GM12878 (cell line): ENCODE measurements at regions not wholly inside any gene's neighbourhood (a gene's known extent, or its start where the extent isn't known, plus 50 kb on each side); places are given as distances from the start of the nearest gene placed in this dataset.

Source experiments
- CREB1 ChIP-seq: IDR thresholded peaks from 2 replicates; pipeline ENCODE4 v1.6.1; 2012; ENCODE audit warnings: low read depth, mild to moderate bottlenecking, inconsistent platforms
- EZH2 ChIP-seq: IDR thresholded peaks from 2 replicates; pipeline ENCODE4 v1.6.1; 2012; ENCODE audit warnings: low read depth, mild to moderate bottlenecking, control low read depth, inconsistent platforms, low read length, borderline replicate concordance; ENCODE audit not compliant: control insufficient read depth
- JUNB ChIP-seq: IDR thresholded peaks from 2 replicates; pipeline ENCODE4 v1.6.1; 2016; ENCODE audit warnings: antibody characterized with exemption, mild to moderate bottlenecking
- KDM1A ChIP-seq: fragments of 200-600 bp; sonication (generic); IDR thresholded peaks from 2 replicates; pipeline ENCODE4 v1.6.1; 2016; ENCODE audit warnings: borderline replicate concordance
- PKNOX1 ChIP-seq: fragments of 450-650 bp; IDR thresholded peaks from 2 replicates; pipeline ENCODE4 v1.6.1; 2016; ENCODE audit warnings: mild to moderate bottlenecking
- RBBP5 ChIP-seq: fragments of 200-600 bp; sonication (generic); conservative IDR thresholded peaks from 2 replicates; pipeline ENCODE4 v1.6.1; 2016
- RELA ChIP-seq: fragments of 450-650 bp; IDR thresholded peaks from 2 replicates; pipeline ENCODE4 v1.8.0; 2014; ENCODE audit warnings: borderline replicate concordance; ENCODE audit not compliant: partially characterized antibody
- SMARCA5 ChIP-seq: fragments of 450-650 bp; IDR thresholded peaks from 2 replicates; pipeline ENCODE4 v1.6.1; 2017; ENCODE audit warnings: mild to moderate bottlenecking
- TAF1 ChIP-seq: IDR thresholded peaks from 2 replicates; pipeline ENCODE4 v1.6.1; 2011; ENCODE audit warnings: mild to moderate bottlenecking, low read depth, low read length, borderline replicate concordance
- TCF7 ChIP-seq: IDR thresholded peaks from 2 replicates; pipeline ENCODE4 v1.6.1; 2014; ENCODE audit warnings: antibody characterized with exemption, borderline replicate concordance
- YBX1 ChIP-seq: fragments of 450-650 bp; IDR thresholded peaks from 2 replicates; pipeline ENCODE4 v1.6.1; 2016; ENCODE audit warnings: antibody characterized with exemption
- ZNF274 ChIP-seq: IDR thresholded peaks from one replicate; pipeline ENCODE4 v1.8.0; 2011; ENCODE audit not compliant: insufficient read length, insufficient read depth
- TF ChIP-seq, protein P1 (sequence below), 3 experiments: IDR thresholded peaks in 2 of 3; conservative IDR thresholded peaks in 1 of 3; 2 replicates each; pipeline ENCODE4 v1.5.1; 2011; ENCODE audit warnings: low read depth in 3 of 3, low read length in 3 of 3, mild to moderate bottlenecking in 3 of 3, control low read depth in 2 of 3, moderate library complexity in 2 of 3, inconsistent platforms in 1 of 3, mixed read lengths in 1 of 3; ENCODE audit not compliant: control insufficient read depth in 2 of 3, insufficient read depth in 1 of 3; ENCODE audit errors: extremely low read depth in 1 of 3
- TF ChIP-seq, protein P2 (sequence below): IDR thresholded peaks from 2 replicates; pipeline ENCODE4 v1.6.1; 2011; ENCODE audit warnings: borderline replicate concordance, low read depth, mild to moderate bottlenecking, moderate library complexity, low read length; ENCODE audit not compliant: insufficient read depth, poor library complexity, severe bottlenecking

DNA sequence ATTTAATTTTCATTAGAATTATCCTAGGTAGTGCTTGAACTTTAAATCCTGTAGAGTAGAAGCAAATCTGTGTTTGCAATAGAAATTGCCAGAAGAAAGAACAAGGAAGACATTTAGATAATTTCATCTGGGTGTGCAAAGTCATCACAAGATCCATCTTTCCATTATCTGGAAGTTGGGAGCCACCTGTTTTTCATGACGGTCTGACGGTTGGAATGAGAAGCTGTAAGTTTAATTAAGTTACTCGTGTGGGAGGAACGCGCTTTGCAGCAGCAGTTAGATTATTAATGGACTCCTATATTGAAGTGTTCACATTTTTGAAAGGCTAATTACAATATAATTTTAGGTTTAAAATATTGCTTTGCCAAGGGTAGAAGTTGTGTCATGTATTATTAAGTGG is 69.9 kb upstream of the PARD3B start:
- TF ChIP-seq, protein P1, sequence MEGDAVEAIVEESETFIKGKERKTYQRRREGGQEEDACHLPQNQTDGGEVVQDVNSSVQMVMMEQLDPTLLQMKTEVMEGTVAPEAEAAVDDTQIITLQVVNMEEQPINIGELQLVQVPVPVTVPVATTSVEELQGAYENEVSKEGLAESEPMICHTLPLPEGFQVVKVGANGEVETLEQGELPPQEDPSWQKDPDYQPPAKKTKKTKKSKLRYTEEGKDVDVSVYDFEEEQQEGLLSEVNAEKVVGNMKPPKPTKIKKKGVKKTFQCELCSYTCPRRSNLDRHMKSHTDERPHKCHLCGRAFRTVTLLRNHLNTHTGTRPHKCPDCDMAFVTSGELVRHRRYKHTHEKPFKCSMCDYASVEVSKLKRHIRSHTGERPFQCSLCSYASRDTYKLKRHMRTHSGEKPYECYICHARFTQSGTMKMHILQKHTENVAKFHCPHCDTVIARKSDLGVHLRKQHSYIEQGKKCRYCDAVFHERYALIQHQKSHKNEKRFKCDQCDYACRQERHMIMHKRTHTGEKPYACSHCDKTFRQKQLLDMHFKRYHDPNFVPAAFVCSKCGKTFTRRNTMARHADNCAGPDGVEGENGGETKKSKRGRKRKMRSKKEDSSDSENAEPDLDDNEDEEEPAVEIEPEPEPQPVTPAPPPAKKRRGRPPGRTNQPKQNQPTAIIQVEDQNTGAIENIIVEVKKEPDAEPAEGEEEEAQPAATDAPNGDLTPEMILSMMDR (IDR thresholded peaks at IDR 0.05 in 2 of 3, conservative IDR thresholded peaks at IDR 0.05 in 1 of 3; ENCODE audit: control insufficient read depth in 2 of 3, extremely low read depth in 1 of 3, insufficient read depth in 1 of 3, low read depth in 3 of 3, low read length in 3 of 3): no peak
- TF ChIP-seq SMARCA5: no peak
- no peak for TF ChIP-seq TAF1
- no peak for TF ChIP-seq TCF7
- no peak for TF ChIP-seq RELA
- TF ChIP-seq ZNF274: no peak
- no peak for TF ChIP-seq RBBP5
- TF ChIP-seq CREB1: no peak
- TF ChIP-seq YBX1: no peak
- no peak for TF ChIP-seq KDM1A
- no peak for TF ChIP-seq PKNOX1
- TF ChIP-seq, protein P2, sequence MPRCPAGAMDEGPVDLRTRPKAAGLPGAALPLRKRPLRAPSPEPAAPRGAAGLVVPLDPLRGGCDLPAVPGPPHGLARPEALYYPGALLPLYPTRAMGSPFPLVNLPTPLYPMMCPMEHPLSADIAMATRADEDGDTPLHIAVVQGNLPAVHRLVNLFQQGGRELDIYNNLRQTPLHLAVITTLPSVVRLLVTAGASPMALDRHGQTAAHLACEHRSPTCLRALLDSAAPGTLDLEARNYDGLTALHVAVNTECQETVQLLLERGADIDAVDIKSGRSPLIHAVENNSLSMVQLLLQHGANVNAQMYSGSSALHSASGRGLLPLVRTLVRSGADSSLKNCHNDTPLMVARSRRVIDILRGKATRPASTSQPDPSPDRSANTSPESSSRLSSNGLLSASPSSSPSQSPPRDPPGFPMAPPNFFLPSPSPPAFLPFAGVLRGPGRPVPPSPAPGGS: no peak
- TF ChIP-seq JUNB: no peak
- no peak for TF ChIP-seq EZH2
